Endothelial cell of umbilical vein (primary cell): ENCODE measurements at regions not wholly inside any gene's neighbourhood (a gene's known extent, or its start where the extent isn't known, plus 50 kb on each side); places are given as distances from the start of the nearest gene placed in this dataset.

Experiments used
- BruUV-seq: library from RNA; stranded (reverse); fragments of 400-500 nt; replicated peaks from 2 replicates; lab custom pipeline; 2021; lab: Mats Ljungman, UMichigan
- CTCF ChIA-PET: fragments of 300-600, 350-600 bp; sonication (Branson Sonifier 250); formaldehyde crosslinking; loops from one replicate; lab custom pipeline; 2021; ENCODE audit warnings: antibody characterized with exemption, inconsistent platforms; lab: Charles Lee
- POLR2A ChIA-PET: fragments of 300-600, 350-600 bp; sonication (Branson Sonifier 250); formaldehyde crosslinking; loops from one replicate; lab custom pipeline; 2021; ENCODE audit warnings: antibody characterized with exemption, inconsistent platforms; lab: Charles Lee
- DNase-seq: peaks from one replicate; pipeline ENCODE4 v3.0.0-alpha.2; 2011; ENCODE audit warnings: low read depth, low spot score
- FAIRE-seq: peaks from 2 replicates; lab custom pipeline; 2011; peaks lifted over from hg19 to GRCh38; lab: Jason Lieb, UNC
- H2AFZ ChIP-seq: 2 replicates; pipeline ENCODE4 v1.6.0; 2012; ENCODE audit warnings: low read depth, low read length, control low read depth, inconsistent platforms
- H3K27ac ChIP-seq: 2 replicates; pipeline ENCODE4 v1.5.1; 2011; ENCODE audit warnings: low read depth, mild to moderate bottlenecking, control low read depth, low read length, moderate library complexity; ENCODE audit not compliant: insufficient read depth
- H3K27me3 ChIP-seq, 2 experiments: 2 replicates each; pipeline versions ENCODE4 v1.6.0 to v1.6.1; 2011; ENCODE audit warnings: low read length in 2 of 2, mixed read lengths in 1 of 2; ENCODE audit not compliant: control insufficient read depth in 2 of 2, insufficient read depth in 2 of 2
- H3K36me3 ChIP-seq, 2 experiments: 2 replicates in 1 of 2; 3 replicates in 1 of 2; pipeline ENCODE4 v1.5.1; 2011; ENCODE audit warnings: low read length in 2 of 2, mild to moderate bottlenecking in 1 of 2, moderate library complexity in 1 of 2; ENCODE audit not compliant: control insufficient read depth in 2 of 2, insufficient read depth in 2 of 2; ENCODE audit errors: extremely low read depth in 1 of 2
- H3K4me1 ChIP-seq: 3 replicates; pipeline ENCODE4 v1.5.1; 2011; ENCODE audit warnings: mild to moderate bottlenecking, low read length; ENCODE audit not compliant: control insufficient read depth, insufficient read depth; ENCODE audit errors: extremely low read depth
- H3K4me2 ChIP-seq: 2 replicates; pipeline ENCODE4 v1.6.1; 2011; ENCODE audit warnings: low read length, control low read depth, mixed read lengths; ENCODE audit not compliant: insufficient read depth
- H3K4me3 ChIP-seq, 3 experiments: fragments of 200-600 bp in 1 of 3; sonication (generic), shearing (Covaris generic) in 1 of 3; replicated peaks in 1 of 3; 2 replicates each; pipeline ENCODE4 v1.5.1; 2011 to 2016; ENCODE audit warnings: control low read depth in 3 of 3, low read length in 3 of 3, mild to moderate bottlenecking in 2 of 3, inconsistent platforms in 1 of 3, low read depth in 1 of 3, moderate library complexity in 1 of 3; ENCODE audit not compliant: insufficient read depth in 1 of 3
- H3K79me2 ChIP-seq: 2 replicates; pipeline ENCODE4 v1.6.0; 2012; ENCODE audit warnings: low read length, inconsistent platforms; ENCODE audit not compliant: control insufficient read depth, insufficient read depth
- H3K9ac ChIP-seq: replicated peaks from 2 replicates; pipeline ENCODE3; 2011; ENCODE audit warnings: low read length, control low read depth; ENCODE audit not compliant: insufficient read depth; ENCODE audit errors: extremely low read depth
- H3K9me1 ChIP-seq: replicated peaks from 3 replicates; pipeline ENCODE4 v1.6.0; 2011; ENCODE audit warnings: mild to moderate bottlenecking, low read length; ENCODE audit not compliant: control insufficient read depth, insufficient read depth; ENCODE audit errors: extremely low read depth
- H3K9me3 ChIP-seq: replicated peaks from 2 replicates; pipeline ENCODE4 v1.5.1; 2012; ENCODE audit warnings: low read length, inconsistent platforms; ENCODE audit not compliant: control insufficient read depth, insufficient read depth
- H4K20me1 ChIP-seq: replicated peaks from 2 replicates; pipeline ENCODE3; 2011; ENCODE audit warnings: mild to moderate bottlenecking, low read length; ENCODE audit not compliant: control insufficient read depth, insufficient read depth; ENCODE audit errors: extremely low read depth
- CTCF ChIP-seq, 2 donors: IDR thresholded peaks; 1 replicate in 1 of 2; 2 replicates in 1 of 2; pipeline ENCODE4 v1.5.1; 2011; ENCODE audit warnings: low read length in 2 of 2, mild to moderate bottlenecking in 2 of 2, moderate library complexity in 2 of 2, control low read depth in 1 of 2, inconsistent platforms in 1 of 2, low read depth in 1 of 2; ENCODE audit not compliant: insufficient read depth in 1 of 2; ENCODE audit errors: extremely low read depth in 1 of 2
- EZH2 ChIP-seq: IDR thresholded peaks from 2 replicates; pipeline ENCODE4 v1.6.1; 2012; ENCODE audit warnings: borderline replicate concordance, low read depth, mild to moderate bottlenecking, moderate library complexity, low read length, inconsistent platforms; ENCODE audit not compliant: severe bottlenecking
- FOS ChIP-seq: IDR thresholded peaks from 2 replicates; pipeline ENCODE4 v1.6.1; 2011; ENCODE audit warnings: mild to moderate bottlenecking, low read length, moderate library complexity, borderline replicate concordance; ENCODE audit not compliant: insufficient read depth
- GATA2 ChIP-seq: IDR thresholded peaks from 2 replicates; pipeline ENCODE4 v1.7.0; 2011; ENCODE audit warnings: low read depth, mild to moderate bottlenecking, moderate library complexity, mixed read lengths, low read length; ENCODE audit not compliant: insufficient read length, insufficient read depth
- JUN ChIP-seq: IDR thresholded peaks from 2 replicates; pipeline ENCODE4 v1.6.1; 2011; ENCODE audit warnings: borderline replicate concordance, low read depth; ENCODE audit not compliant: insufficient read length, insufficient read depth
- MAX ChIP-seq: IDR thresholded peaks from 2 replicates; pipeline ENCODE4 v1.6.1; 2011; ENCODE audit not compliant: insufficient read depth, insufficient read length
- MYC ChIP-seq: IDR thresholded peaks from one replicate; pipeline ENCODE4 v1.6.1; 2011; ENCODE audit warnings: mild to moderate bottlenecking, low read depth, low read length
- POLR2A ChIP-seq: IDR thresholded peaks from 2 replicates; pipeline ENCODE4 v1.6.1; 2012; ENCODE audit warnings: low read depth, mild to moderate bottlenecking, control low read depth, low read length
- POLR2AphosphoS5 ChIP-seq: IDR thresholded peaks from 2 replicates; pipeline ENCODE4 v1.6.1; 2012; ENCODE audit warnings: low read depth, mild to moderate bottlenecking, control low read depth, low read length, moderate library complexity; ENCODE audit not compliant: insufficient read depth
- dilution Hi-C: fragments of 300-500 bp; cut with MboI; formaldehyde crosslinking; loops from one replicate; pipeline ENCODE4 v1.15.0; 2019; ENCODE audit warnings: low sequenced_read_pairs; ENCODE audit not compliant: extremely low pct_ligation_motif_present
- intact Hi-C: fragments of 100-400 bp; cut with micrococcal nuclease; formaldehyde crosslinking; loops from one replicate; pipeline ENCODE4 v1.10.0; 2022

- Histone ChIP-seq H3K9ac (no peak overlapping the region), H3K79me2 (no peaks in the 10 kb centered on the region), H3K9me1 (no peaks in the 10 kb centered on the region), H3K4me3 (no peak overlapping the region), H4K20me1 (no peaks in the 10 kb centered on the region), H3K4me2 (no peak overlapping the region), H3K27me3 (no peaks in the 10 kb centered on the region), H3K9me3 (no peaks in the 10 kb centered on the region), H3K36me3 (no peaks in the 10 kb centered on the region), H3K4me1 (no peaks in the 10 kb centered on the region), H3K27ac (no peak overlapping the region), H2AFZ (no peak overlapping the region)
- ChIA-PET POLR2A (no interaction called here), CTCF (no interaction called here)
- no peak for DNase-seq
- intact Hi-C loops, result no loop called here
- no TSS peak for BruUV-seq
- TF ChIP-seq JUN (no peak), POLR2AphosphoS5 (no peak), POLR2A (no peak), GATA2 (no peak), FOS (no peak), CTCF (IDR thresholded peaks at IDR 0.05; ENCODE audit: extremely low read depth in 1 of 2, insufficient read depth in 1 of 2, low read depth in 1 of 2, low read length in 2 of 2) (no peak), MAX (no peak), MYC (no peak), EZH2 (no peak)
- dilution Hi-C loops, result no loop called here
- no peak for FAIRE-seq
These were observed 130.8 kb upstream of the IRX3 start for GRCh38 chr16:54417384-54417783.
